HG02938 (cell line): ENCODE measurements at regions not wholly inside any gene's neighbourhood (a gene's known extent, or its start where the extent isn't known, plus 50 kb on each side); places are given as distances from the start of the nearest gene placed in this dataset.
"Not testable (repeated sequence)": the region's sequence is repeated elsewhere in the genome, so short reads cannot be mapped to it uniquely, and the experiment has no call there.

Experiments used
- ATAC-seq: cut with Tn5 transposase; IDR thresholded peaks from one replicate; pipeline ENCODE4 v1.9.1; 2021; ENCODE audit warnings: mild to moderate bottlenecking, moderate library complexity; ENCODE audit not compliant: unreplicated experiment

DNA sequence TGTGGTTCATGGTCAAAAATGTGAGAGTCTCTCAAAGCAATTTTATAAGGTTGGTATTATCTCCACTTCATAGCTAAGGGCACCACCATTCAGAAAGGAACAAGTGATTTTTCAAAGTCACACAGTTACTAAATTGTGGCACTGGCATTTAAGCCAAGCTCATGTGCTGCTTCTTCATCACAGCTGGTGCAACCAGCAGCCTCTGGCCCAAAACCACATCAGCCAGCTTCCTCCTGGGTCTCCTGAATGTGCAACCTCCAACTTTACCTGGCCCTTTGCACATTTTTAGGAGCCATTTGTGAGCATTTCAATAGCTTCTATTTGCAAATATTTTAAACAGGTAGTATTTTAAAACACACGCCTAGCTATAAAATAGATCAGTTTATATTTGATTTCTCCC, 293.7 kb downstream of the BCL11A start:
- no peak for ATAC-seq

DNA sequence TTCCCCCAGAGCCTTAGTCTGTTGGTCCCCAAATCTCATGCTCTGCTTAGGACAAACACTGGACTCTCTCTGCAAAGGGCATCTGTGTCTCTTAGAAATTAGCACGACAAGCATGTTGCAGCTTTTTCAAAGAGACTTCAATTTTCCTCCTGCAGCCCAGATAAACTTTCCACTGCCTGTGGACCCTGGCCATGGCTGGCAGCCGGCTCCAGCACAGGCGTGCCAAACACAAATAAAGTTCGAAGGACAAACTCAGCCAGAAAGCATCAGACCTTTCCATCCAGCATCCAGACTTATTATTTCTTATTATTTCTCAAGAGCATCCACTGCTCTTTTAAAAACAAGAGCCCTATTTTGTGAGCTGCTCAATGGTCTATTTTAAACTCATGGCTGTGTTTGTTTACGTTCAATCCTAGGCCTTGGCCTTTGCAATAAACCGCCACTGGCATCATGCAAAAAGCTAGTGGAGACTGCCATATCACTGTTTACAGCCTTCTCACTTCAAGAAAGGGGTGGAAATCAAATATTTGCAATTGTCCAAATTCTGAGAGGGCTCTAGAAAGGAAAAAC, 300.8 kb downstream of the BCL11A start:
- no peak for ATAC-seq

DNA sequence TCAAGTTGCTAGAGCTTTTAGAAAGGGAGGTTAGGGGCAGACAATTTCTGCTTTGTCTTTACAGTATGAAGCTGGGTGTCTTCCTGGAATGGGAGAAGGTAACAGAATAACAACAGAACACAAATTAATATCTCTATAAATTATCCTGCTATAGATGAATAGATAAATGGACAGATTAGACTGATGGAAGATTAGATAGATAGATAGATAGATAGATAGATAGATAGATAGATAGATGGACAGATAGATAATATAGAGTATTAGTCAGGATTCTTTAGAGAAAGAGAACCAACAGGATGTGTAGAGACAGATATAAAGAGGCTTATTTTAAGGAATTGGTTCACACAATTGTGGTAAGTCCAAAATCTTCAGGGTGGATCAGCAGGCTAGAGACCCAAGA, 302.2 kb downstream of the BCL11A start:
- no peak for ATAC-seq

GRCh38 chr2:60249879-60250278, 303.6 kb downstream of the BCL11A start:
- ATAC-seq, result no peak

- ATAC-seq, result no peak
Observed at GRCh38 chr2:60247471-60247870, 306.0 kb downstream of the BCL11A start.

- no peak for ATAC-seq
Observed at GRCh38 chr2:60246583-60246982, 306.9 kb downstream of the BCL11A start.

- no peak for ATAC-seq
Observed at GRCh38 chr2:60234274-60234986, 319.0 kb downstream of the BCL11A start.

GRCh38 chr2:60230596-60230995, 322.9 kb downstream of the BCL11A start:
- ATAC-seq, result no peak

DNA sequence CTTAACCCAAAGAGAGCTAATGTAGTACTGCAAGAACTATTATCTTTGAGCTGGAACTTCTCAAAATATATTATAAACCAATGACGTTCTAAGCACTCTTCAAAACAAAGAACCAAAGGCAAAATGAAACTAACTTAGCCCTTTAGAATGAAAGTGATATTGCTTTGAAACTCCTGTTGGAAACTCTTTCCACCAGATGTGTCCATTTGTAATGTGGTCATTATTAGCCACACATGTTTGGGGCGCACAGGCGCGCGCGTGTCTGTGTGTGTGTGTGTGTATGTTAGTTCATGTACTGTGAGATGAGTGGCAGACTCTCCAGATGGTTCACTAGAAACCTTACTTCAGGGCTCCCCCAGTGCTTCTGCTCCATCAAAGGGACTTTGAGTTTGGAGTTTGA, 323.4 kb downstream of the BCL11A start:
- no peak for ATAC-seq

DNA sequence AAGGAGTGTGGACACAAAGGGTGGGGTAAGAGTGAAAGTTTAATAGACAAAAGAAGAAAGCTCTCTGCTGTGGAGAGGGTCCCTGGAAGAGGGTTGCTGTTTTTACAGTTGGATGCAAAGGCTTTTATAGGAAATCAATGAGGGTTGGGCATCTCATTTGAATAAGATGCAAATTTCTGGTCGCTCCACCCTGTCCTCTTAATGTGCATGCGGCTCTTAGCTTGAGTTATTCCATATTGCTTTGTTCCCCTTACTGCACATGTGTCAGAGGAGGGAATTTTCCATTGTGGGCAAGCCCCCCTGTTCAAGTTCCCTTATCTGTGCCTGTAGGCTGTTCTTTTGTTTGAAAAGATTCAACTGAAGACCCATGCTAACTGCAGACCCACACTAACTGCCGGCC, 326.5 kb downstream of the BCL11A start:
- no peak for ATAC-seq

- ATAC-seq, result no peak
Observed at GRCh38 chr2:60226191-60226590, 327.3 kb downstream of the BCL11A start.

DNA sequence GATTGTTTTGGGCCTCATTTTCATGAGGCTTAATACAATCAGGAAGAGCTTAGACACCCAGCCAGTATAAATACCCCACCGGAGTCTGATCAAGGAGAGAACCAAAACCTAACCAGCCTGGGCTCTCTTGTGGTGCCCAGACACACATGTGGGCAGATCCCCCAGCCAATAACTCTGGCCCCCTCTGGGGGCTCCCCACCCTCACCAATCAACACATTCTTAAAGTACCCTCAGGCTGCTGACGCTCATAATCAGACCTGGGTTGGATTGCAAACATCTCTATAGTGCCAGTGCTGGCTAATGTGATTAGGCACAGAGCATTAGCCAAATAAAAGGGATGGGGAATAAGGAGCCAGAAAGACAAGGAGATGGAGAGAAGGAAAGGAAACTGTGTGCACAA, 329.6 kb downstream of the BCL11A start:
- ATAC-seq, result no peak

GRCh38 chr2:60221098-60221497, 332.4 kb downstream of the BCL11A start:
- no peak for ATAC-seq

DNA sequence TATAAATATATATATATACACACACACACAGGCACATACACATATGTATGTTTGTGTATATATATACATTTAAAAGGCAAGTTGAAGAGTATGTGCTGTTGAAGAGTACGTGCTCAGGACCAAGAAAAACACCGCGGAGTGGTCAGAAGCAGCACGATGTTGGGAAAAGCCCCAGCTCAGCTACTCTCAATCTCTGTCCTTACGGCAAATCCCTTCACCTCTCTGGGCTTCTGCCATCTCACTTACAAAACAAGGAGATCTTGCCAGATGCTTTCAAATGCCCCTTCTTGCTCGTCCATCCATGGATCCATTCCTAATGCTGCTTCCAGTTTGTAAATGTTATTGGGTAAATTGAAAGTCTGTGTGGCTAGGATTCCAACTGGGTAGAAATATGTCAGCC, 333.9 kb downstream of the BCL11A start:
- ATAC-seq, result no peak

GRCh38 chr2:60216452-60216995, 336.9 kb downstream of the BCL11A start:
- no peak for ATAC-seq

GRCh38 chr2:60215386-60215901, 338.0 kb downstream of the BCL11A start:
- no peak for ATAC-seq

DNA sequence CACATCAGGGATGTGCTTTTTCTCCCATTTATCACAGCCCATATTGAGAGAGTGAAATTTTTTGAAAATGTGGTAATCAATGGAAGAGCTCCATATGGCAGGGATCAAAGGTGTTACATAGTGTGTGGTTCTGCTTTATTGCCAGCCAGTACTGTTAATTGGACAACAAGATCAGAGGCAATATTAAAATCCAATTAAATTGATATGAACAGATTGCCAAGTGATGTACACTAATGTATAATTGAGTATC, 338.9 kb downstream of the BCL11A start:
- no peak for ATAC-seq

GRCh38 chr2:60213865-60214625, 339.4 kb downstream of the BCL11A start:
- ATAC-seq, result no peak

DNA sequence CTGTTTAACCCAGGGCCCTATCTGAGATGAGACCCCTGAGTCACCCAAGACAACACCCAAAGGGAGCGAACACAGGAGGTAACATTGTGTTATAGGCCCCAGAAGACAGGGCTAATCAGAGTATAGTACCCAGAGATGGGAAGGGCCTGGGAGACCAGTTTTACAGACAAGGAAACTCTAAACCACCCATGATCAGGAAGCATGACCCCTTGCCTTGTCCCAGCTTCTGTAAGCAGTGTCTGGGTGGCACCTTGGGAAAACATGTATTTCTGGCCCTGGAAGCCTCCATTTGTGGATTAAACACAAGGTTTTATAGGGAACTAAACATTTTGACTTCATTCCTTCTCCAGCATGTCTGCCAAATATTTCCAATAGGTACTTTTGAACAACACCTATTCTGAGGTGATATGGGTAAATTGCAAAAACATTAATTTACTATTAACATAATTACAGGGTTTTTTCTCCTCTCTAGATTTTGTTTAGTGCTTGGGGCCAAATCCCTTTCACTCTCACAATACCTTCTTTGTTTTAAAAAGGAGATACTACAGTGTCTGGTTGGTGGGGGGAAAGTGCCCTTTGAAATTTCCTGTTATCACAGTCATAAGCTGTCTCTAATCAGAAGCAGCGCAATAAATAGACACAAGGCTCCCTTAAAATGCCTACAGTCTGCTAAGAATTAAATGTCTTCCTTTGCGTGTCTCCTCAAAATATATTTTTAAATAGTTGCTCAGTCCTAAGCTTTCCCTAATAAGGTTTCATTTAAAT, 341.1 kb downstream of the BCL11A start:
- ATAC-seq, result no peak

GRCh38 chr2:60189006-60189405, 364.4 kb downstream of the BCL11A start:
- ATAC-seq, result not testable (repeated sequence)

GRCh38 chr2:60175290-60175689, 378.2 kb downstream of the BCL11A start:
- ATAC-seq, result no peak
